PFSK-1 (cell line): ENCODE measurements at regions not wholly inside any gene's neighbourhood (a gene's known extent, or its start where the extent isn't known, plus 50 kb on each side); places are given as distances from the start of the nearest gene placed in this dataset.

Source experiments
- FOXP2 ChIP-seq: optimal IDR thresholded peaks from 2 replicates; pipeline ENCODE3; 2011; ENCODE audit warnings: borderline replicate concordance, control low read depth, inconsistent platforms; ENCODE audit not compliant: insufficient read depth; ENCODE audit errors: extremely low read length, extremely low read depth
- POLR2AphosphoS5 ChIP-seq: IDR thresholded peaks from 2 replicates; pipeline ENCODE4 v1.6.1; 2012; ENCODE audit warnings: low read depth, mild to moderate bottlenecking, control low read depth, low read length, moderate library complexity
- SIN3A ChIP-seq: IDR thresholded peaks from 2 replicates; pipeline ENCODE4 v1.6.1; 2012; ENCODE audit warnings: mild to moderate bottlenecking, low read length, moderate library complexity, borderline replicate concordance; ENCODE audit not compliant: insufficient read depth
- TAF1 ChIP-seq: IDR thresholded peaks from 2 replicates; pipeline ENCODE4 v1.6.1; 2012; ENCODE audit warnings: low read length, control low read depth, borderline replicate concordance; ENCODE audit not compliant: insufficient read depth
- TF ChIP-seq, protein P1 (sequence below), 2 experiments: IDR thresholded peaks; 2 replicates each; pipeline versions ENCODE4 v1.6.1 to v1.8.0; 2011 to 2012; ENCODE audit warnings: low read depth in 2 of 2, low read length in 2 of 2, control low read depth in 1 of 2, inconsistent platforms in 1 of 2, mild to moderate bottlenecking in 1 of 2, moderate library complexity in 1 of 2; ENCODE audit not compliant: insufficient read depth in 1 of 2

DNA sequence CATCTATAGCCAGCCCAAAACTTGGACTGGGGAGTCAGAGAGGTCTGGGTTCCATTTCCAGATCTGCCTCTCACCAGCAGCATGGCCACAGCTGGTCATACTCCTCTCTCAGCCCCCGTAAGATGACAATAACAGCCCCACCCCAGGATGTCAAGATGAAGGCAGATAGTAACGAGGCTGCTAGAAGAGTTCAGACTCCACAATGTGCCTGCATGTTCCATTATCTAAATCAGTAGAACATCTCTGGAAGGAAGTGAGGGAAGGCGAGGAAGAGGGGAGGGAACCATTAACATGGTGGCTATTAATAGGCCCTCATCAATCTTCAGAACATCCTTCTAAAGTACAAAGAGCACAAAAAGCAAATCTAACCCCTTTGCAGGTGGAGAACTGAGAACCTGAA, 98.0 kb upstream of the KCNG1 start:
- TF ChIP-seq SIN3A (no peak), POLR2AphosphoS5 (no peak)

DNA sequence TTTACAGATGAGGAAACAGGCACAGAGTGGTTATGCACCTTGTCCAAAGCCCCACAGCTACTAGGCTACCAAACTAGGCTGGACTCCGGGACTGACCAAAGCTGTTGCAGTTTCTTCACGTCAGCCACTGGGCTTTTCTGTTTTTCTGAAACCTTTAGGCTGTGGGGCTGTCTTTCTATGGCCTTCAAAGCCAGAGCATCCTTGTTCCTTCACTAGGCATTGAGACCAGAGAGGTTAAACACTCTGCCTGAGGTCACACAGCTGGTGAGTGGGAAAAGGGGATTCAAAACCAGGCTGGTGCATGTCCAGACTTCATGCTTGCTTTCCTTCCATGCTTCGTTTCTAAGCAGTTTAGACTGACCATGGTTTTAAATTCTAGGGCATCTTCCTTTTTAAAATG, 97.5 kb upstream of the KCNG1 start:
- TF ChIP-seq SIN3A (no peak), FOXP2 (no peak), TAF1 (no peak), POLR2AphosphoS5 (no peak)
- TF ChIP-seq, protein P1, sequence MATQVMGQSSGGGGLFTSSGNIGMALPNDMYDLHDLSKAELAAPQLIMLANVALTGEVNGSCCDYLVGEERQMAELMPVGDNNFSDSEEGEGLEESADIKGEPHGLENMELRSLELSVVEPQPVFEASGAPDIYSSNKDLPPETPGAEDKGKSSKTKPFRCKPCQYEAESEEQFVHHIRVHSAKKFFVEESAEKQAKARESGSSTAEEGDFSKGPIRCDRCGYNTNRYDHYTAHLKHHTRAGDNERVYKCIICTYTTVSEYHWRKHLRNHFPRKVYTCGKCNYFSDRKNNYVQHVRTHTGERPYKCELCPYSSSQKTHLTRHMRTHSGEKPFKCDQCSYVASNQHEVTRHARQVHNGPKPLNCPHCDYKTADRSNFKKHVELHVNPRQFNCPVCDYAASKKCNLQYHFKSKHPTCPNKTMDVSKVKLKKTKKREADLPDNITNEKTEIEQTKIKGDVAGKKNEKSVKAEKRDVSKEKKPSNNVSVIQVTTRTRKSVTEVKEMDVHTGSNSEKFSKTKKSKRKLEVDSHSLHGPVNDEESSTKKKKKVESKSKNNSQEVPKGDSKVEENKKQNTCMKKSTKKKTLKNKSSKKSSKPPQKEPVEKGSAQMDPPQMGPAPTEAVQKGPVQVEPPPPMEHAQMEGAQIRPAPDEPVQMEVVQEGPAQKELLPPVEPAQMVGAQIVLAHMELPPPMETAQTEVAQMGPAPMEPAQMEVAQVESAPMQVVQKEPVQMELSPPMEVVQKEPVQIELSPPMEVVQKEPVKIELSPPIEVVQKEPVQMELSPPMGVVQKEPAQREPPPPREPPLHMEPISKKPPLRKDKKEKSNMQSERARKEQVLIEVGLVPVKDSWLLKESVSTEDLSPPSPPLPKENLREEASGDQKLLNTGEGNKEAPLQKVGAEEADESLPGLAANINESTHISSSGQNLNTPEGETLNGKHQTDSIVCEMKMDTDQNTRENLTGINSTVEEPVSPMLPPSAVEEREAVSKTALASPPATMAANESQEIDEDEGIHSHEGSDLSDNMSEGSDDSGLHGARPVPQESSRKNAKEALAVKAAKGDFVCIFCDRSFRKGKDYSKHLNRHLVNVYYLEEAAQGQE (IDR thresholded peaks at IDR 0.05; ENCODE audit: insufficient read depth in 1 of 2, low read depth in 2 of 2, low read length in 2 of 2) = no peak

DNA sequence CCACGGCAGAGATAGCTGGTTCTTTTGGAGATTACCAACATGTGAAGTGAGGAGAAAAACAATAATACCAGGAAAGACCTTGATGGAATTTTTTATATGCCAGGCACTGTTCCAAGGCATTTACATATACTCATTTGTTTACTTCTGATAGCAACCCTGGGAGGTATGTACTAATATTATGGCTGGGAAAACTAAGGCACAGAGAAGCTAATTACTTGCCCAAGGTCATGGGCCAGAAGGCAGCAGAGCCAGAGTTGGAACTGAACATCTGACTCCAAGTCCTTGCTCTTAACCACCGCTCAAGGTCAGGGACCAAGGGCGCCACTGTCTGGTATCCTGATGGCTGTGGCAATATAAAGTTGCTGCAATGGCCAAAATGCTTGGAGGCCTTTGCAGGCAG, 97.0 kb upstream of the KCNG1 start:
- TF ChIP-seq SIN3A (no peak), POLR2AphosphoS5 (no peak), FOXP2 (no peak), TAF1 (no peak)
- TF ChIP-seq, protein P1 (IDR thresholded peaks at IDR 0.05; ENCODE audit: insufficient read depth in 1 of 2, low read depth in 2 of 2, low read length in 2 of 2) = no peak

DNA sequence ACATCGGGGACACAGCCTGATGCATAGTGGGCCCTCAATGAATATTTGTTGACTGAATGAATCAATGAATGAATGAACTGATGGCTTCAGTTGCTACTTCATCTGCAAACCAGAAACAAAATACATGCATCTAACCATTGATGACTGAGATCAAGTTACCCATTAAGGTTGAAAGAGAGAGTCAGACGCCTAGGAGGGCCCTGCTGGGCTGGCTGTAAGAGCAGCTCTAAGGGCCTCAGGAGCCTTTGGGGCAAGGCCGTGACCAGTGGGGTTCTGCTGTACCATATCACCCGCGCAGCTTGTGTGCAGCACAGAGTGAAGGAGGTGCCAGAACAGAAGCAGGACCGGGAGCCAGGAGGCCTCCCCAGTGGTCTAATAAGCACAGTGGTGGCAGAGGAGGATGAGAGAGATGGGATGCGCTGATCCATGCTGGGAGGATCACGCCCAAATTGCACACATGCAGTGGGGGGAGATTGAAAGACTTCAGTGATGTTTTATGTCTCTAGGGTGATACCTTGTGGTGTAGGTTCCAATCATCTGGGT, 96.1 kb upstream of the KCNG1 start:
- TF ChIP-seq, protein P1 (IDR thresholded peaks at IDR 0.05; ENCODE audit: insufficient read depth in 1 of 2, low read depth in 2 of 2, low read length in 2 of 2) = no peak
- TF ChIP-seq SIN3A (no peak), TAF1 (no peak), FOXP2 (no peak), POLR2AphosphoS5 (no peak)

DNA sequence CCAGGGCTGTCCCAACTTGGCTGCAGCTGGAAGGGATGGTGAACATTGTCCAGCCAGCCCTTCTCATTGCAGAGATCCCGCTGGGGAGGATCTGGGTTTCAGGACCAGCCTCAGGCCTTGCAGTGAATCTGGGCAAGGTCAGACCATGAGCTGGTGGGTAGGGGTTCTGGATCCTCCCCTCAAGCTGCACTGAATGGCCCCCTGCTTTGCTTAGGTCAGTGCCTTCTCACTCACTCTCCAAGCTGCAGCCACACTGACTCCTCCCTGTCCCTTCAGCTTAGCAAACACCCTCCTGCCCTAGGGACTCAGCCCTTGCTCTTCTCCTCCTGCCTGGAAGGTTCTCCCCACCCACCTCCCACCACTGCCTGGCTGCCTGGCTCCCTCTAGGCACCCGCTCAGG, 95.3 kb upstream of the KCNG1 start:
- TF ChIP-seq, protein P1 (IDR thresholded peaks at IDR 0.05; ENCODE audit: insufficient read depth in 1 of 2, low read depth in 2 of 2, low read length in 2 of 2) = no peak
- TF ChIP-seq SIN3A (no peak), TAF1 (no peak), FOXP2 (no peak), POLR2AphosphoS5 (no peak)
